Frontal cortex (tissue), 4 donors: ENCODE measurements at regions not wholly inside any gene's neighbourhood (a gene's known extent, or its start where the extent isn't known, plus 50 kb on each side); places are given as distances from the start of the nearest gene placed in this dataset. TPM values are rescaled to one million over a fixed set of nuclear protein-coding genes. Genes with fewer than 3 reads are reported as not detected.

Source experiments
- DNase-seq, 2 donors: peaks; one replicate each; pipeline ENCODE4 v3.0.0; 2012; ENCODE audit warnings: low spot score in 2 of 2
- FAIRE-seq: peaks from 2 replicates; lab custom pipeline; 2012; peaks lifted over from hg19 to GRCh38; lab: Jason Lieb, UNC
- small RNA-seq: library from RNA; depleted of rRNA; stranded (forward); fragments of <200 nt; gene quantifications from one replicate; pipeline ENCODE3, GENCODE V24; 2014
- donor health status: control.
- donor health status: control.
- donor health status: control.

DNA sequence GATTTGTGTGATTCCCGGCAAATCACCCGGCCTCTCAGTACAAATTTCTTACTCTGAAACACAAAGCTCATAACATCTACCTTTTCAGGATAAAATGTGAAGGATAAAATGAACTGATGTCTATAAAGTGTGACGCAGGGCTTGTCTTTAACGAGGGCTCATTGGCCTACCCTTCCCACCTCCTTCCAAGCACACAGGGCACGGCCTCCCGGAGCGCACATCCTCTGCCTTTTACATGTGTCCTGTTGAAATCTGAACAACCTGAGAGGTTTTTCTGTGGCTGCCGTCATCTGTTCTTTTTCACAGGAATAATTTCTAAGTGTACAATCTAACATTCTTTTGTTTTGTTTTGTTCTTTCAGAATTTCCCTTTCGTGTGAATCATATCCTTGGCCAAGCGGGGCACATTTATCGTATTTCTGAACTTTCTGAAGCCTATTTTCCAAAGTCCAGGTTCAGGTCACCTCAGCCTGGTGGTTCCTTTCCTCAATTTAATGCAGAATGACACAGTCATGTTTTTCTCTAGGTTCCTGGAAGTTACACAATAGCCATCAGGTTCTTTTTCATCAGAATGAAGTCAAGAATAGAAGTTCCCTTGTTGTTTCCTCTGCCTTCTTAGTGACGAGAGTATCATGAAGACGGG lies 53.1 kb upstream of the SPRY1 start:
- DNase-seq: no peak
- no peak for FAIRE-seq

DNA sequence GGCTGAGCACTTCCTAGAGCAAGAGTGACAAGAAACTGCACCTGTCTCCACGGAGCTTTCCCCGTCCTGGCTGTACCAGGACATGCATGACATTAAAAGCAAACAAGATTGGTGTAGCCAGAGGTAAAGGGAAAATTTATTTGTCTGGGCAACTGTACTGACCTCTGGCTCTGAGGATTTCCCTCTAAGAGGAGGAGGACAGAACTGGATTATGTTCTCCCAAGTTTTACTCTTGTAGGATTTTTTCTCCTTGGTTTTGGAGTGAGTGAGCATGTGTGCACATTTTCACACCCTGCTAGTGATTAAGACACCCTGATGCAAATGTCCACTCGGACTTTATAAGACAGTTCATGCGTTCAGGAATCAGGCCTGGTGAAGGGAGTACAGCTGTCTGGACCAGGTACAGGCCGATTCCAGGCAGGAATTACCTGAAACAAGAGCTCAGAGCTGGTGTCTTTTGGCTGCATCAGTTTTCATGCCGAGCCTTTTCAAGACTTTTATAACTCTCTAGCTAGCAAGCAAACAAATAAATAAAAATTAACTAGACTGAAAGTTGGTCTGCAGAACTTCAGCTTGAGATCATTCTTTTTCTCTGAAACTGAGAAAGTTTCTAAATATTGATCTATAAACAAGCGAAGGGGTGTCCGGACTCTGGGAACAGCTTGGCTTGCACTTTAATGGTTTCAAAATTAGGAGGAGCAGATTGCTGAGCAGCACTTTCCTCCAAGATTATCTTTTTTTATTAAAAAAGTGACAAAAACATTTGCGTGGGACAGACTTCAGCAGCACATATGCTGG lies 51.3 kb upstream of the SPRY1 start:
- no peak for FAIRE-seq
- no peak for DNase-seq

DNA sequence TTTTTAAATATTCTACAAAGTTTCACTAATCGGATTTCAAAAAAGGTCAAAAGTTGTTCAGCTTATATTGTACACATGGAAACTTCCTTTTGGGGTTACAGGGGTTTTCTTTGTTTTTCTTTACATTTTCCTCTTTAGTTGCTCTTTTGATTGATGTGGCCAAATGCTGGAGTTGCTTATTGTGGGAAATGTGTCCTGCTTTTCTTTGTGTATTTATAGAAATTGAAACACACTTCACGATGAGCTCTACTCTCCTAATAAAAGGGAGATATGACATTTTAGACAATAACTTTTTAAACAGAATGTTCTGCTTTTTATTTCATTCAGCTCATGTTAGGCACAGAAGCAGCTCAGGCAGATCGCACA lies 50.7 kb upstream of the SPRY1 start:
- DNase-seq: no peak
- FAIRE-seq: no peak

DNA sequence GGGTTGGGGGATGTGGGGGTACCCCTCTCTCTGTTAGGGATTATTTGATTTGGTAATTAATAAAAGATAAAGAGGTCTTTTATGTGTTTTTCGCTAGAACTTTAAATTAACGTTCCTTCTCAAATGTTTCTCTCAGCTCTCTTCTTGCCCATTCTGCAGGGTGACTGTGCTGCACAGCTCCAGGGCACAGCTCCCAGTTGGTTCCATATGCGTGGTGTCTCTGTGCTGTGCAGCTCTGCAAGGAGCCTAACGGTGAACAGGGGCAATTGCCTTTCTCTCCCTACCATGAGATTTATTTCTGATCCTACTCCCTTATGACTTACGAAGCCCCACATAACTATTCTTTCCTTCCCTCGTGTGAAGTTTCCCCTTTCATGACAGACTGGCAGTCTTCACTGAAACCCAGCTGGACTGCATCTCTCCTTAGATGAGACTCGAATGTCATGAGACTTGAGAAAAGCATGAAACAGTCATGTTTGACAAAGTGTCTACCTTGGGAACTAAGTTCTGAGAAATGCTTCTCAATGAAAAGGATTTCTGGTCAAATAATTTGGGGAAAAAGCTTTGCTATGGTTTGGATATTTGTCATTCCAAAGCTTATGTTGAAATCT lies 50.2 kb upstream of the SPRY1 start:
- FAIRE-seq: no peak
- no peak for DNase-seq

Small RNAs in the stretch of these regions (small RNA-seq; reads per million reads assigned to genes)
- not detected for gene AC026402.1
